HepG2 (cell line): ENCODE measurements at regions not wholly inside any gene's neighbourhood (a gene's known extent, or its start where the extent isn't known, plus 50 kb on each side); places are given as distances from the start of the nearest gene placed in this dataset.

Experiments used
- ATAC-seq: fragments of 200-7000 bp; cut with Tn5 transposase; 3 replicates; pipeline ENCODE4 v1.9.1; 2020; ENCODE audit warnings: mild to moderate bottlenecking, moderate library complexity
- BruUV-seq: library from RNA; stranded (reverse); fragments of 400-500 nt; replicated peaks from 2 replicates; lab custom pipeline; 2021; lab: Mats Ljungman, UMichigan
- CTCF ChIA-PET: fragments of 300-600 bp; formaldehyde crosslinking; extraction: SDS; loops from one replicate; lab custom pipeline; 2021; ENCODE audit warnings: low total read pairs, inconsistent platforms, low intra/inter-chr PET ratio; lab: Yijun Ruan, JAX
- POLR2A ChIA-PET: fragments of 350-600 bp; sonication (Branson Sonifier 250); formaldehyde crosslinking; loops from one replicate; lab custom pipeline; 2020; ENCODE audit warnings: antibody characterized with exemption, inconsistent platforms; lab: Yijun Ruan, JAX
- DNase-seq: peaks from one replicate; pipeline ENCODE4 v3.0.0-alpha.2; 2015; ENCODE audit warnings: low spot score
- FAIRE-seq: peaks from 3 replicates; lab custom pipeline; 2011; peaks lifted over from hg19 to GRCh38; lab: Jason Lieb, UNC
- H2AFZ ChIP-seq: one replicate; pipeline ENCODE4 v1.6.1; 2011; ENCODE audit warnings: low read length, inconsistent platforms
- H3K27ac ChIP-seq: fragments of 300-600 bp; 3 replicates; pipeline ENCODE4 v1.8.0; 2011; ENCODE audit warnings: mixed run types, mild to moderate bottlenecking, mixed read lengths, low read length, inconsistent platforms; ENCODE audit not compliant: insufficient read depth; ENCODE audit errors: extremely low read length
- H3K27me3 ChIP-seq, 2 experiments: fragments of 200-600 bp in 1 of 2; 2 replicates in 1 of 2; 3 replicates in 1 of 2; pipeline versions ENCODE4 v1.6.0 to v1.8.0; 2011; ENCODE audit warnings: low read length in 2 of 2, mild to moderate bottlenecking in 2 of 2, moderate library complexity in 2 of 2, inconsistent platforms in 1 of 2; ENCODE audit not compliant: insufficient read depth in 2 of 2, control insufficient read depth in 1 of 2
- H3K36me3 ChIP-seq, 2 experiments: fragments of 200-600 bp in 1 of 2; replicated peaks in 1 of 2; 2 replicates in 1 of 2; 3 replicates in 1 of 2; pipeline versions ENCODE4 v1.5.1 to v1.8.0; 2011; ENCODE audit warnings: low read length in 2 of 2, inconsistent platforms in 1 of 2; ENCODE audit not compliant: insufficient read depth in 2 of 2, control insufficient read depth in 1 of 2
- H3K4me1 ChIP-seq: 2 replicates; pipeline ENCODE4 v1.5.1; 2012; ENCODE audit warnings: low read length, inconsistent platforms; ENCODE audit not compliant: insufficient read depth
- H3K4me2 ChIP-seq: 2 replicates; pipeline ENCODE4 v1.6.0; 2011; ENCODE audit warnings: low read depth, low read length, inconsistent platforms
- H3K4me3 ChIP-seq, 3 experiments: fragments of 200-600 bp in 1 of 3; sonication (generic), shearing (Covaris generic) in 1 of 3; replicated peaks in 1 of 3; 2 replicates each; pipeline ENCODE4 v1.5.1; 2011 to 2016; ENCODE audit warnings: low read length in 3 of 3, inconsistent platforms in 2 of 3, low read depth in 2 of 3, mild to moderate bottlenecking in 2 of 3, control low read depth in 1 of 3, mixed read lengths in 1 of 3; ENCODE audit not compliant: insufficient read depth in 1 of 3
- H3K79me2 ChIP-seq: one replicate; pipeline ENCODE4 v1.6.1; 2011; ENCODE audit warnings: low read length, inconsistent platforms; ENCODE audit not compliant: insufficient read depth
- H3K9ac ChIP-seq: 2 replicates; pipeline ENCODE4 v1.6.0; 2011; ENCODE audit warnings: mild to moderate bottlenecking, low read depth, low read length, inconsistent platforms; ENCODE audit not compliant: insufficient read depth
- H3K9me3 ChIP-seq: 2 replicates; pipeline ENCODE4 v1.5.1; 2012; ENCODE audit warnings: mild to moderate bottlenecking, low read length
- H4K20me1 ChIP-seq: 2 replicates; pipeline ENCODE4 v1.6.0; 2011; ENCODE audit warnings: inconsistent platforms, mild to moderate bottlenecking, low read length, moderate library complexity; ENCODE audit not compliant: insufficient read depth
- AHR ChIP-seq: IDR thresholded peaks from 2 replicates; pipeline ENCODE4 v1.6.1; 2018; ENCODE audit warnings: missing genetic modification reagents, missing compliant biosample characterization
- CBFB ChIP-seq: sonication (generic); formaldehyde crosslinking; IDR thresholded peaks from 2 replicates; pipeline ENCODE4 v1.4.0; 2020; ENCODE audit warnings: missing genetic modification reagents
- CC2D1A ChIP-seq: sonication (generic); formaldehyde crosslinking; IDR thresholded peaks from 2 replicates; pipeline ENCODE4 v1.8.1; 2023; ENCODE audit warnings: mild to moderate bottlenecking, missing genetic modification reagents
- CEBPB ChIP-seq: IDR thresholded peaks from 2 replicates; pipeline ENCODE4 v1.6.1; 2011; ENCODE audit warnings: low read depth, low read length, improper control_type of control experiment, borderline replicate concordance
- KAT8 ChIP-seq: IDR thresholded peaks from 2 replicates; pipeline ENCODE4 v1.6.1; 2016; ENCODE audit warnings: missing genetic modification reagents, missing compliant biosample characterization
- MAZ ChIP-seq, 2 experiments: sonication (generic) in 1 of 2; formaldehyde crosslinking in 1 of 2; IDR thresholded peaks; 2 replicates each; pipeline versions ENCODE4 v1.5.0 to v1.6.1; 2012 to 2020; ENCODE audit warnings: low read depth in 2 of 2, mild to moderate bottlenecking in 2 of 2, borderline replicate concordance in 1 of 2, improper control_type of control experiment in 1 of 2, low read length in 1 of 2, missing genetic modification reagents in 1 of 2, moderate library complexity in 1 of 2
- NONO ChIP-seq, 2 experiments: fragments of 450-650 bp in 1 of 2; sonication (generic) in 1 of 2; formaldehyde crosslinking in 1 of 2; IDR thresholded peaks in 1 of 2; conservative IDR thresholded peaks in 1 of 2; 2 replicates each; pipeline versions ENCODE4 v1.6.1 to v1.8.0; 2017 to 2022; ENCODE audit warnings: mild to moderate bottlenecking in 1 of 2, missing genetic modification reagents in 1 of 2, moderate library complexity in 1 of 2
- RFX3 ChIP-seq: IDR thresholded peaks from 2 replicates; pipeline ENCODE4 v1.6.1; 2016; ENCODE audit warnings: missing biosample characterization, missing genetic modification reagents
- ZNF143 ChIP-seq: sonication (generic); formaldehyde crosslinking; IDR thresholded peaks from 2 replicates; pipeline ENCODE4 v1.4.0; 2020; ENCODE audit warnings: missing genetic modification reagents
- ZNF24 ChIP-seq: fragments of 450-650 bp; IDR thresholded peaks from 2 replicates; pipeline ENCODE4 v1.6.1; 2017; ENCODE audit warnings: antibody characterized with exemption, mild to moderate bottlenecking
- ZNF253 ChIP-seq: sonication (generic); formaldehyde crosslinking; IDR thresholded peaks from 2 replicates; pipeline ENCODE4 v1.8.0; 2022; ENCODE audit warnings: mild to moderate bottlenecking, missing genetic modification reagents, borderline replicate concordance
- ZNF446 ChIP-seq: sonication (generic); formaldehyde crosslinking; IDR thresholded peaks from 2 replicates; pipeline ENCODE4 v1.5.0; 2020; ENCODE audit warnings: mild to moderate bottlenecking, missing genetic modification reagents
- ZNF510 ChIP-seq: sonication (generic); formaldehyde crosslinking; IDR thresholded peaks from 2 replicates; pipeline ENCODE4 v1.4.0; 2020; ENCODE audit warnings: low read depth, mild to moderate bottlenecking, missing genetic modification reagents
- ZNF766 ChIP-seq: sonication (generic); formaldehyde crosslinking; IDR thresholded peaks from 2 replicates; pipeline ENCODE4 v1.5.0; 2020; ENCODE audit warnings: missing genetic modification reagents, borderline replicate concordance
- WGBS: methylation state at CpG from one replicate; pipeline ENCODE4 v1.1.6; 2017; ENCODE audit warnings: low lambda C conversion rate; 5-methylcytosine and 5-hydroxymethylcytosine counted together
- in situ Hi-C: cut with HindIII; loops from 2 replicates; pipeline ENCODE4 v1.10.0; 2017; ENCODE audit warnings: low pct_unique_long_range_greater_than_20kb; ENCODE audit not compliant: extremely low pct_ligation_motif_present
- intact Hi-C: fragments of 100-400 bp; cut with micrococcal nuclease; formaldehyde crosslinking; loops from one replicate; pipeline ENCODE4 v1.10.0; 2022; ENCODE audit not compliant: unreplicated experiment
- TF ChIP-seq, protein P1 (sequence below): IDR thresholded peaks from 2 replicates; pipeline ENCODE4 v1.6.1; 2016; ENCODE audit warnings: low read depth, missing genetic modification reagents, missing compliant biosample characterization
- TF ChIP-seq, protein P2 (sequence below): sonication (generic); formaldehyde crosslinking; IDR thresholded peaks from 2 replicates; pipeline ENCODE4 v1.9.0; 2021; ENCODE audit warnings: missing genetic modification reagents, borderline replicate concordance
- TF ChIP-seq, protein P3 (sequence below): sonication (generic); formaldehyde crosslinking; conservative IDR thresholded peaks from 2 replicates; pipeline ENCODE4 v1.8.0; 2022; ENCODE audit warnings: missing genetic modification reagents

DNA sequence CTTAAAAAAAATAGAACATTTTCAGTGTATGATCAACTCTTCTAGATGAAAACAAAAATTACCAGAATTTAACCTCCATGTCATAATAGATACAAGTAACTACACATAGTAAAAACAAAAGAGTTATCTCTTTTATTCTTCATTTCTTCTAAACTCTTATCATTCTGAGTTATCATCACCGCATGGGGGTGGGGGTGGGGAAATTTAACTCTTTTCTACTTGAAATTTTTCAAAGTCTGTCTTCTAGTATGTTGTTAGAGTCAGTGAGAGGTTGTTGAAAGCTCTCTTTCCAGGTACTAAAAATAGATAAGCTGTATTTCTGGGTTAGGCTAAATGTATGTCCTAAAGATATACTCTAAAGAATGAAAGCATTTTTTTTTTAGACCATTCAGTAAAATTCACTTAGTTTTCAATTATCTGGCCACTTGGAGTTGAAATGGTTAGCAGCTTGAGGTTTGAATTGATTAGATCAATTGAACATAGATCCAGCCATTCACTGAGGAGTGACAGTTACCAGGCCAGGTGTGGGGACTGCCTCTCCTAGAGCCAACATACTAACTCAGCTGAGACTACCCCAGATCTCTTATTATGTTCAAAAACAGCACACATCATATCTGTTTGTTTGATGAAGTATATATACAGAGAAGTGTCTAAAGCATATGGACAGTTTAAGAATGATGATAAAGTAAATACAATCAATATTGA is 220.7 kb downstream of the IKZF2 start:
- Histone ChIP-seq H3K4me1 (no peaks in the 10 kb centered on the region), H3K9me3 (no peaks in the 10 kb centered on the region), H3K36me3 (no peaks in the 10 kb centered on the region), H3K9ac (no peak overlapping the region), H3K27me3 (no peaks in the 10 kb centered on the region), H3K4me3 (no peak overlapping the region), H3K79me2 (no peaks in the 10 kb centered on the region), H4K20me1 (no peaks in the 10 kb centered on the region), H2AFZ (no peak overlapping the region), H3K27ac (no peak overlapping the region), H3K4me2 (no peak overlapping the region)
- CTCF ChIA-PET = no interaction called here
- FAIRE-seq (no peak), DNase-seq (no peak), ATAC-seq (no peak)
- intact Hi-C loops = loop anchor here (2.0 kb wide), 1 partner anchor 20 kb away; no protein-coding TSS in a partner anchor
- POLR2A ChIA-PET = no interaction called here
- 0% methylated on average over 1 of the region's 1 CpG for WGBS
- BruUV-seq = no TSS peak
- in situ Hi-C loops = no loop called here
- TF ChIP-seq KAT8 (CRISPR knock-in tag) (no peak), ZNF253 (CRISPR knock-in tag) (no peak), ZNF24 (no peak), CEBPB (no peak), ZNF510 (no peak), ZNF766 (CRISPR knock-in tag) (no peak), ZNF446 (CRISPR knock-in tag) (no peak), MAZ (IDR thresholded peaks at IDR 0.05; ENCODE audit: borderline replicate concordance, low read depth, low read length) (no peak), MAZ (CRISPR knock-in tag; IDR thresholded peaks at IDR 0.05; ENCODE audit: low read depth) (no peak), RFX3 (CRISPR knock-in tag) (no peak), CBFB (CRISPR knock-in tag) (no peak), CC2D1A (CRISPR knock-in tag) (no peak), AHR (CRISPR knock-in tag) (no peak), NONO (IDR thresholded peaks at IDR 0.05) (no peak), NONO (CRISPR knock-in tag; conservative IDR thresholded peaks at IDR 0.05) (no peak), ZNF143 (CRISPR knock-in tag) (no peak)
- TF ChIP-seq, protein P1, sequence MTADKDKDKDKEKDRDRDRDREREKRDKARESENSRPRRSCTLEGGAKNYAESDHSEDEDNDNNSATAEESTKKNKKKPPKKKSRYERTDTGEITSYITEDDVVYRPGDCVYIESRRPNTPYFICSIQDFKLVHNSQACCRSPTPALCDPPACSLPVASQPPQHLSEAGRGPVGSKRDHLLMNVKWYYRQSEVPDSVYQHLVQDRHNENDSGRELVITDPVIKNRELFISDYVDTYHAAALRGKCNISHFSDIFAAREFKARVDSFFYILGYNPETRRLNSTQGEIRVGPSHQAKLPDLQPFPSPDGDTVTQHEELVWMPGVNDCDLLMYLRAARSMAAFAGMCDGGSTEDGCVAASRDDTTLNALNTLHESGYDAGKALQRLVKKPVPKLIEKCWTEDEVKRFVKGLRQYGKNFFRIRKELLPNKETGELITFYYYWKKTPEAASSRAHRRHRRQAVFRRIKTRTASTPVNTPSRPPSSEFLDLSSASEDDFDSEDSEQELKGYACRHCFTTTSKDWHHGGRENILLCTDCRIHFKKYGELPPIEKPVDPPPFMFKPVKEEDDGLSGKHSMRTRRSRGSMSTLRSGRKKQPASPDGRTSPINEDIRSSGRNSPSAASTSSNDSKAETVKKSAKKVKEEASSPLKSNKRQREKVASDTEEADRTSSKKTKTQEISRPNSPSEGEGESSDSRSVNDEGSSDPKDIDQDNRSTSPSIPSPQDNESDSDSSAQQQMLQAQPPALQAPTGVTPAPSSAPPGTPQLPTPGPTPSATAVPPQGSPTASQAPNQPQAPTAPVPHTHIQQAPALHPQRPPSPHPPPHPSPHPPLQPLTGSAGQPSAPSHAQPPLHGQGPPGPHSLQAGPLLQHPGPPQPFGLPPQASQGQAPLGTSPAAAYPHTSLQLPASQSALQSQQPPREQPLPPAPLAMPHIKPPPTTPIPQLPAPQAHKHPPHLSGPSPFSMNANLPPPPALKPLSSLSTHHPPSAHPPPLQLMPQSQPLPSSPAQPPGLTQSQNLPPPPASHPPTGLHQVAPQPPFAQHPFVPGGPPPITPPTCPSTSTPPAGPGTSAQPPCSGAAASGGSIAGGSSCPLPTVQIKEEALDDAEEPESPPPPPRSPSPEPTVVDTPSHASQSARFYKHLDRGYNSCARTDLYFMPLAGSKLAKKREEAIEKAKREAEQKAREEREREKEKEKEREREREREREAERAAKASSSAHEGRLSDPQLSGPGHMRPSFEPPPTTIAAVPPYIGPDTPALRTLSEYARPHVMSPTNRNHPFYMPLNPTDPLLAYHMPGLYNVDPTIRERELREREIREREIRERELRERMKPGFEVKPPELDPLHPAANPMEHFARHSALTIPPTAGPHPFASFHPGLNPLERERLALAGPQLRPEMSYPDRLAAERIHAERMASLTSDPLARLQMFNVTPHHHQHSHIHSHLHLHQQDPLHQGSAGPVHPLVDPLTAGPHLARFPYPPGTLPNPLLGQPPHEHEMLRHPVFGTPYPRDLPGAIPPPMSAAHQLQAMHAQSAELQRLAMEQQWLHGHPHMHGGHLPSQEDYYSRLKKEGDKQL (CRISPR knock-in tag) = no peak
- TF ChIP-seq, protein P2, sequence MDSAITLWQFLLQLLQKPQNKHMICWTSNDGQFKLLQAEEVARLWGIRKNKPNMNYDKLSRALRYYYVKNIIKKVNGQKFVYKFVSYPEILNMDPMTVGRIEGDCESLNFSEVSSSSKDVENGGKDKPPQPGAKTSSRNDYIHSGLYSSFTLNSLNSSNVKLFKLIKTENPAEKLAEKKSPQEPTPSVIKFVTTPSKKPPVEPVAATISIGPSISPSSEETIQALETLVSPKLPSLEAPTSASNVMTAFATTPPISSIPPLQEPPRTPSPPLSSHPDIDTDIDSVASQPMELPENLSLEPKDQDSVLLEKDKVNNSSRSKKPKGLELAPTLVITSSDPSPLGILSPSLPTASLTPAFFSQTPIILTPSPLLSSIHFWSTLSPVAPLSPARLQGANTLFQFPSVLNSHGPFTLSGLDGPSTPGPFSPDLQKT (CRISPR knock-in tag) = no peak
- TF ChIP-seq, protein P3, sequence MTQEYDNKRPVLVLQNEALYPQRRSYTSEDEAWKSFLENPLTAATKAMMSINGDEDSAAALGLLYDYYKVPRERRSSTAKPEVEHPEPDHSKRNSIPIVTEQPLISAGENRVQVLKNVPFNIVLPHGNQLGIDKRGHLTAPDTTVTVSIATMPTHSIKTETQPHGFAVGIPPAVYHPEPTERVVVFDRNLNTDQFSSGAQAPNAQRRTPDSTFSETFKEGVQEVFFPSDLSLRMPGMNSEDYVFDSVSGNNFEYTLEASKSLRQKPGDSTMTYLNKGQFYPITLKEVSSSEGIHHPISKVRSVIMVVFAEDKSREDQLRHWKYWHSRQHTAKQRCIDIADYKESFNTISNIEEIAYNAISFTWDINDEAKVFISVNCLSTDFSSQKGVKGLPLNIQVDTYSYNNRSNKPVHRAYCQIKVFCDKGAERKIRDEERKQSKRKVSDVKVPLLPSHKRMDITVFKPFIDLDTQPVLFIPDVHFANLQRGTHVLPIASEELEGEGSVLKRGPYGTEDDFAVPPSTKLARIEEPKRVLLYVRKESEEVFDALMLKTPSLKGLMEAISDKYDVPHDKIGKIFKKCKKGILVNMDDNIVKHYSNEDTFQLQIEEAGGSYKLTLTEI = no peak
